SW480 (cell line): ENCODE measurements at regions not wholly inside any gene's neighbourhood (a gene's known extent, or its start where the extent isn't known, plus 50 kb on each side); places are given as distances from the start of the nearest gene placed in this dataset.
A peak's percentile ranks its signal among the peaks of the same experiment; 100 is the strongest.
"Not testable (repeated sequence)": the region's sequence is repeated elsewhere in the genome, so short reads cannot be mapped to it uniquely, and the experiment has no call there.

Experiments
- DNase-seq: peaks from one replicate; pipeline ENCODE4 v3.0.0-alpha.2; 2016; ENCODE audit warnings: low spot score

DNA sequence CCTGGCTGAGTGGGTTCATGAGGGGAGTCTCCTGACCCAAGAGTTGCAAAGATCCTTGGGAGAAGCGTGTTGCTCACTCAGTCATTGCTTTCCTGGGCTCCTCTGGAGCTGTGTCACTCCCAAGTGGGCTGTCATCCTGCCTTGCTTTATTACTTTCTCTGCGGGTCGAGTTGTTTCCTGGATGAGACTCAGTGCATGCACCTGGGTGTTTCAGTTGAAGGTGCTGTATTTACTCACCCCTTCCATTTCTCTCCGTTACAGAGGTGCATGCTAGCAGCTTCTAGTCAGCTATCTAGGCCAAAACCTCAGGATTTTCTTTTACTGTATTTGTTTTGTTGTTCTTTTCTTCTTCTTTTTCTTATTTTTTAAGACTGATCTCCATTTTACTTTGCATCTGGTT lies 785.5 kb upstream of the EDIL3 start:
- no peak for DNase-seq

DNA sequence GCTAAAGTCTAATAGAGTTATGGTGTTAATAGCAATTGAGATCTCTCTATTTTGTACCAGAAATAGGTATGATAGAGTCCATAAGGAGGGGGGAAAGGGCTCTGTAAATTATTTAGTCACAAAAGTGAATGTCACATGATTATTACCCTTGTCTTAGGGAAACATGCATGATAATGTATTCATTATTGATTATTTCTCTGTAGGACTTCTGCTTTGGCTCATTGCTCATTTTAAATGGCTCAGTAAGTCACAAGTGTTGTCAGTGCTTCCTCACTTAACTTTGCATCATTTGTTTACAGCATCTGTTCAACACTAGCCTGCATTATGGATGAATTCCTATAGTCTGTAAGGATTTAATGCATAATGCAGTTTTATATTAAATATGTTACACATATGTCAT lies 788.8 kb upstream of the EDIL3 start:
- no peak for DNase-seq

DNA sequence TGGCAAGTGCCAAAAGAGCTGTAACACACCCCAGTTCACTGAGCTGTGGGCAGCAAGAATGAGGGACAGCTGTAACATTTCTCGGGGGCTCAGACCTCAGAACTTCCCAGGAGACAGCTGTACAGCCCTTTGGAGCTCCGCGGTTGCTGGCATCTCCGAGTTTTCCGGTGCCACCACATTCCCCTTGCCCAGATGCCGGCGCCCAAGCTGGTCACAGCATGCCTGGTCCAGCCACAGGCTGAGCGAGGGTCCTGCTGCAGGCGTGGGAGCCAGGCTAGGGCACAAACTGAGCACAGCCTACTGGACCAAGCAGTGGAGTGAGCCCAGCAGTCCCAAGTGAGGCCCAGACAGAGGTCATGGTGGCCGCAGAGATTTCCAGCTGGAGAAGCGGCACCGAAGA lies 797.7 kb upstream of the EDIL3 start:
- DNase-seq = no peak

DNA sequence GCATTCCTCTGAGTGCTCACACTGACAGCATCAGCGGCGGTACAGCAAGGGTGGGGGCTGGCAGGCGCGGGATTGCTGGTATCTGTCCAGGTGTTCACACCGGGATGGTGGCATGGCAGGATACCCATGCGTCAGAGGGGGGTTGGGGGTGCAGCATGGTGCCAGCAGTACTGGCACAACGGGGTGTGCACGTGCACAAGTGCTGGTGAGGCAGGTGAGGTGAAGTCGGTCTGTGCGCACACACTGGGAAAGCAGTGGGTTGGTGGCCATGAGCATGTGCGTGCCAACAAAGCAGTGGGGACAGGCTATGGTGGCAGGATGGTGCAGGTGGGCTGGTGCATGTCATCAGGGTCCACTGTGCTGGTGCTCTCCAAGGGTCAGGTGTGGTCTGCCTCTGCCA lies 819.6 kb upstream of the EDIL3 start:
- no peak for DNase-seq

DNA sequence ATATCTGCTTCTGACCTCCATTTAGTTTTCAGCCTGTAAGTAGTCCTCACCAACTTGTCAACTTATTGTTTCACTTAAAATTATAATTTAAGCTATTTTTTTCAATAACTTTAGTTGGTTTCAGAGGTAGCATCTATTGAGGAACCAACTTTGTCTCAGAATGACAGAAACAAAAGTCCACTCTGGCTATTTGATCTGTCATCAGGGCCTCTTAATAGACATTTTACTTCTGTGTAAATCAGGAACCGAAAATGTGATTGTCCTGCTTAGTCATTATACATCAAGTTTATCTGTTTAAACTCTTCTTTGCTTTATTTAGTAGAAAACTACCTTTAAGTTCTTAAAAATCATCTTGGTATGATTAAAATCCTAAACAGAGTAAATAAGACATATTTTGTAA lies 820.8 kb upstream of the EDIL3 start:
- no peak for DNase-seq

DNA sequence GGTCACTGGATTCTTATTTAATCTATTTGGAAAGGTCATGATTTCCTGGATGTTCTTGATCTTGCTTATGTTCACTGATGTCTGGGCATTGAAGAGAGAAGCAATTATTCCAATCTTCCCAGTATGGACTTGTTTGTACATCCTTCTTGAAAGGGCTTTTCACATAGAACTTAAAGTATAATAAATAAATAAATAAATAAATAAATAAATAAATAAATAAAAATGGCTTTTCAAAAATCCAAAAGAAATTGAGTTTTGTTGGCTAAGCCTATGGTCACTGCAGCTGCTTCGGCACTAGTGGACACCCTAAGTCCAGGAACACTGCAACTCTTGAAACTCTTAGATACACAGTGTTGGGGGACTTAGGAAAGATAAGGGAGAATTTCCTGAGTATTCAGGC lies 840.7 kb upstream of the EDIL3 start:
- DNase-seq = no peak

DNA sequence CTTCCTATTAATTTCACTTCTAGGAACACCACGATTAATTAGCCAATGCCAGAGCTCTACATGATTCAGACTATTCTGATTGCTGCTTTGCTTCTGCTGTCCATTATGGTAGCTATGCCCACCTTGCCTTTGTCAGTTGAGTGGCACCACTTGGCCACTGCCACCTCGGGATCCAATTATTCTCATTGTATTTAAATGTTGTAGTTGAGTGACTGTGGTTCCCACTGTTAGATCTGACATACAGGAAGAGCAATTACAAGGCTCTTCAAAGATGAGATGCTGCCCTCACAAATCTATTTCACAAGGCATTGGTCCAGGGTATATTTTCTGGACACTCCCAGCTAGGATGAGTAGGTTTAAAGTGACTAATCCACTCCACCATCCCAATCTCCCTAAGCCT lies 864.5 kb upstream of the EDIL3 start:
- DNase-seq = no peak

DNA sequence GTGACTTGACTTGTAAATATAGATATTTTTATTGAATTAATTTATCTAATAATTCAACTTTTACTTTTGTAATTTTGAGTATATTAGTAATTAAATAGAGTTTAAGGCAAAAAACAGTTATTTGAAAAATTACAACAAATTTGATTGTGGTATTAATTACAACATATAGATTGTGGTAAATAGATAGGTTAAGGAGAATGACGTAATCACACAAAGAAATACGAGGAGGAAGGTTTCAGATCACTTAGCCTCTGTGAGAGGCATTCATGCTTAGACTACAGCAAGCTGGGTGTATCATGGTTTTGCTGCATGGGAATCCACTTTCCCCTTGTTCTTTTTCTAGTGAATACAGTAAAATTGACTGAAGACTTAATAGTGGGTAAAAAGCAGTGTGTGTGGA lies 878.4 kb upstream of the EDIL3 start:
- DNase-seq = no peak

DNA sequence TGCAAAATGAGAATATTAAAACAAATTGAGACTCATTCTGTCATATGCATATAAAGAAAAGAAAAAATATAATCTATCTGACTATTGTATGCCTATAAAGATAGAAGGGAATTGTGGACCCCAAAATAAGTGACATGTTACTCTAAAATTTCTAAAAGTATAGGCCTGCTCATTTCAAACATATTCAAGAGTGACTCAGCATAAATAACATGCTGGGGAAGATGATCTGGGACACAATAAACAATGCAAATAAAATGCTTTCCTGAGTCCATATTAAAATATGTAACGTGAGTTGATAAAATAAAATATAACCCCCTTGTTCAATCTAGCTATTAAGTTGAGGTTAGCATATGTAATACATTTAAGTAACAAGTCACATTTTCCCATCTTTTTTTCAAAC lies 882.0 kb upstream of the EDIL3 start:
- no peak for DNase-seq

DNA sequence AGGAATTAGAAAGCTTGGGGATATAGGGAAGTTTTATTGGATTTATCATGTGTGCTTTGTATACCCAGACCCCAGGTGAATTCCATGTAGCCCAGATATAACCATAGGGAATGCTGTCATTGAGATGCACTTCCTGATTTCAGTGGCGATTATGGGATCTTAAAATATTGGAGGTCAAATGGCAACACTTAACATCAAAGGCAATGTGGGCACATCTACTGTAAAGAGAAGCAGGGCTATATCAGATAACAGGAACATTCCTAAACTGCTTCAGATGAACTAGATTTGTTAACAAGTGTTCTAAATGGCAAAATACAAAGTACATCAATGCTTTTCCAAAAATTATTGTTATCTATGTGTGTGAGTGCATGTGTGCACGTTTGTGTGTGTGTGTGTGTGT lies 883.5 kb upstream of the EDIL3 start:
- DNase-seq = peak; percentile 30

DNA sequence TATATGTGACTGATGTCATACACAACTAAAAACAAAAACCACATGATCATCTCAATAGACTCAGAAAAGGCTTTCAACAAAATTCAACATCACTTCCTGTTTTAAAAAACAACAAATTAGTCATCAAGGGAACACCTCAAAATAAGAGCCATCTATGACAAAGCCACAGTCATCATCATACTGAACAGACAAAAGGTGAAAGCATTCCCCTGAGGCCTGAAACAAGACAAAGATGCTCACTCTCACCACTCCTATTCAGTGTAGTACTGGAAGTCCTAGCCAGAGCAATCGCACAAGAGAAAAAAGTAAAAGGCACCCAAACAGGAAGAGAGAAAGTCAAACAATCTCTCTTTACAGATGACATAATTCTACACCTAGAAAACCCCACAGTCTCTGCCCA lies 893.5 kb upstream of the EDIL3 start:
- no peak for DNase-seq

DNA sequence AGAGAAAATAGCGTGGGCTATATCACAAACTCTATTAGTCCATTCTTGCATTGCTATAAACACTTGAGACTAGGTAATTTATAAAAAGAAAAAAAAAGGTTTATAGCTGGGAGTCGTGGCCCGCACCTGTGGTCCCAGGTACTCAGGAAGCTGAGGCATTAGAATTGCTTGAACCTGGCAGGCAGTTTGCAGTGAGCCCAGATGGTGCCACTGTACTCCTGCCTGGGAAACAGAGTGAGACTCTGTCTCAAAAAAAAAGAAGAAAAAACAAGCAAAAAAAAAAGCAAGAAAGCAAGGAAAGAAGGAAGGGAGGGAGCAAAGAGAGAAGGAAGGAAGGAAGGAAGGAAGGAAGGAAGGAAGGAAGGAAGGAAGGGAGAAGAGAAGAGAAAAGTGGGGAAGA lies 904.2 kb upstream of the EDIL3 start:
- DNase-seq = no peak

DNA sequence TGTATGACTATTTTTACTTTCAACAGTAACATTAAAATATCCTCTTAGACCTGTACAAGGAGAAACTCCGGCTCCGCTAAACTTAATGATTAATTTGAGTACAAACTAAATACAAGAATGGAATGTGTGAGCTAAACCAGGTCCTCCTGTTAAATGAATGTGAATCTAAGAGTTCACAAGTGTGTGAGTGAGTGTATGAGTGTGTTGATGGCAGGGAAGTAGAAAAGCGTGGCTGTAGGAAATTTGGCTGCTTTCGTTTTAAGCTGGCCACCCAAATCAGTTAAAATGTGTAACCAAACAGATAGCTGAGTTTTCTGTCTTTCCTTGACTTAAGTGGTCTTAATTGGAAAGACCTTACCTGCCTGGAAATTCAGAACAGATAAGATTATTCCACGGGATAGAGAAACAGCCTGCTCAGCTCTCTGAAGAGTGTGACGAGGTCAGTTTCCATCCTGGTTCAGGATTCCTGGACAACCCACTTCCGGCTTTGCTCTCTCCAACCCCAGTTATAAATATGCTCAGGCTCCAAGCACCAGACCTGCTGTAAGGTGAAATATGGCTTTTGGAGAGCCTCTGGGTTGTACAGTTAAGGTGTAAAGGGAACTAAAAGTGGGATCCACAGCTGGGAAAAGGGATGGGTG lies 908.6 kb upstream of the EDIL3 start:
- DNase-seq = no peak

DNA sequence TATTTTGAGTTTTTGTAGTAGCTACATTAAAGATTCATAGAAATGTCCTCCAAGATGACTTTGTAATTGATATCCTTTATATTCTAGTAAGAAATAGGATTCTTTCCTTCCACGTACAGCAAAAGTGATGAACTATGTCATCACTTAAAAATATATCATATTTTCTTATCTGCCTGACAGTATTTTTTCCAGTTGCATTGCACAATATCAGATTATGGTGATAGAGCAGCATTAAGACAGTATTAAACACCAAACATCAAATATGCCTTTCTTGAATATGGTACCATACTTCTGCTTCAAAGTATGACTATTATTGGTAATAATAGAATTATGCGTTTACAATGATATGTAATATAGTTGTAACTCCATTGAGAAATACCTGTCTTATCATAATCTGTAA lies 919.8 kb upstream of the EDIL3 start:
- DNase-seq = no peak

DNA sequence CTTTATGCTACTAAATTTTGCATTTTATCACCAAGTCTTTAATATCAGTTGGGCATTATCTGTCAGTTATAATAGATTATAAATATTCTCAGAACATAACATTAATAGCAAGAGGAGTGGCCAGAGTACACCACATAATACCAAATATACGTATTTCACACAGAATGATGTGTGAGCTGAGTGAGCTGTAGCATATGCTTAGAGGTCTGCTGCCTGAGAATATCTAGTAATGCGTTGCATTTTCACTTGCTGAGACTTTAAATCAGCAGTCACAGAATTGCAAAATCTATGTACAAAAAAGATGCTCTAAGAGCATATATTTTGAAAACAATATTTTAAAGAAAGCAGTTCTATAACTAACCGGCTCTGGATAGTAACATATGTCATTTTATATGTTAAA lies 921.1 kb upstream of the EDIL3 start:
- DNase-seq = no peak

DNA sequence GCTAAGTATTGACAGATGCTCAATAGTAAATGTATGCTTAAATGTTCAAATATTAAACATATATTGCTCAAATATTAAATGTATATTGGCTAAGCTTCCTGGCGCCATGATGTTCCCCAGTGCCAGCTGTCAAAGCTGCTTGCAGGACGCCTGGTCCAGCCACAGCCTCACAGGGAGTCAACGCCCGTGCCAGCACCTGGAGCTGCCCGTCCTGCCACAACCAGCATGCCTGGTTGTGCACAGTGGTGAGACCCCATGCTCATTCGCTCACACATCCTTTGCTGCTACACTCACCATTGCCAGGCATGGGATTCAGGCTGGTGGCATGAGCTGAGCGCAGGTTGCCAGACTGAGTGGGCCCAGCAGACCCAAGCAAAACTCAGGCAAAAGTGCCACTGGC lies 926.9 kb upstream of the EDIL3 start:
- DNase-seq = no peak

DNA sequence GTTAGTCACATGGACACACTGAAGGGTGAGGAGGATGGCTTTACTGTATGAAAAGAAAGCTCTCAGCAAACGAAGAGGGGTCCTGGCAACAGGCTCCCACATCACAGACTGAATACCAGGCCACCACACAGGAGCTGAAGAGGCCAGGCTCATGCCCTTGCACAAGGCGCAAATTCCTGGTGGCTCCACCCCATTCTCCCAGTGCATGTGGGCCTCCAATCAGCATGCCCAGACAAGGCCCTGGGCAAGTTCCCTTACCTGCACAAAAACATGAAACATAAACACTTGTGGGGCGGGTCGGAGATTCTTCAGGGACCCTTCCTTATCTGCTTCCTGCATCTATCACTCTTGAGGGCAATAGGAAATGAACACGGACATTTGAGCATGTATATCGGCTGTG lies 935.8 kb upstream of the EDIL3 start:
- DNase-seq = no peak

DNA sequence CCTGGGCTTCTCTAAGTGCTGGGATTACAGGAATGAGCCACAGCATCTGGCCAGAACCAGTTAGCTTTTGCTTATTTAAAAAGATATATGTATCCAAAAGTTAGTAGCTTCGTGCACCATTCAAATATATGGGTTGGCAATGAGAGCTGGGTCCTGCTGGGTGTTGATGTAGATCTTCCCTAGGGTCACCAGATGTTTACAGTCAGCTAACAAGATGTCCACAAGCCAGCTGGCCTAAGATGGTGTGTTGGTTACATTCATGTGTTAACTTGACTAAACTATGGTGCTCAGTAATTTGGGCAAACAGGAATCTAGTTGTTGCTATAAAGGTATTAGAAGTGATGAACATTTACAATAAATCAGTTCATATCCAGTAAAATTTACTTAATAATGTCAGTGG lies 948.6 kb upstream of the EDIL3 start:
- no peak for DNase-seq

DNA sequence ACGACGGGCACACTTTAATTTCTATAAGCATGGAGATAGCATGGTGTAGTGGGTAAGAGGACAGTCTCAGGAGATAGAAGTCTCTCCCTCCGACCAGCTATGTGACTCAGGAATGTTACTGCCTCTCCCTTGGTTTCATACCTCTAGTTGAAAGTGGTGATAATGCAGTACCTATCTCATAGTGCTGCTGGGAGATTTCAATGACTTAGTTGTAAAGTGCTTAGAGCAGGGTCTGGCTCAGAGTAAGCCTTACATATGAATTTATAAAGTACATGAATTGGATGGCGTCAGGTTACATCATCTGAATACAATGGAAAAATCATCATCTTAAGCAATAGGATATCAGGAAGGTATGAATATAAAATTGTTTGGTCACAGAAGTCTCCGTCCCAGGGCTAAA lies 952.8 kb upstream of the EDIL3 start:
- DNase-seq = no peak

DNA sequence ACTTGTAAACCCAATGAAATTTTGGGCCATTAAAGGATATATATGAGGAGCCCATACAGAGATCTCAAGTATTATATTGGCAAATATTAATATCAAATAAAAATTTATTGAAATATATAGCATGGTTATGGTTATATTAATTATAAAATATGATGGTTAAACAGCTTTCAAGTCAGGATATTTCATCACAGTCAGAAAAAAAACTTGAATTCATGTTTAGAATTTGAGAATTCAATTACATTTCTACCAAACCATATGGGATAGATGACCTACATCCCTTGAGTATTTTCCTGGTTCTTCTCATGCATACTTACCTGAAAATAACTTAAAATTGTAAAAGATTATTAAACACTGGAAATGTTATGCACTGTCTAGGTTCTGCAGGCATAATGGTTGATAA lies 956.1 kb upstream of the EDIL3 start:
- DNase-seq = no peak

DNA sequence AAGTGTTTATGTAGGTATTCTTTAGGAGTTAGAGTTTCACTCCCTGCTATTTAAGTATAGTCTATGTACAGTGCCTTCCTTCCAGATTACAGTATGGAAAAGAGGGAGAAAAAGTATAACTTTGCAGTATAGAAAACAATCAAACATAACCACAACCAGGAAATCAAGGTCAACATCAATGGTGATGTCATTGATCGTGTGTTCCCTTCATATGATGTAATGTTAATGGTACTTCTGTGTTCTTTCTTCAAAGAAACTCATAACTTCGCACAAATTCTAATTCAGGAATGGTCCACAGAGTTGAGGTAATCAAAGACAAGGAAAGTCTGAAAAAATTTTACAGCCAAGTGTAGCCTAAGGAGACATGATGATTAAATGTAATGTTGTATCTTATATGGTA lies 961.1 kb upstream of the EDIL3 start:
- no peak for DNase-seq

DNA sequence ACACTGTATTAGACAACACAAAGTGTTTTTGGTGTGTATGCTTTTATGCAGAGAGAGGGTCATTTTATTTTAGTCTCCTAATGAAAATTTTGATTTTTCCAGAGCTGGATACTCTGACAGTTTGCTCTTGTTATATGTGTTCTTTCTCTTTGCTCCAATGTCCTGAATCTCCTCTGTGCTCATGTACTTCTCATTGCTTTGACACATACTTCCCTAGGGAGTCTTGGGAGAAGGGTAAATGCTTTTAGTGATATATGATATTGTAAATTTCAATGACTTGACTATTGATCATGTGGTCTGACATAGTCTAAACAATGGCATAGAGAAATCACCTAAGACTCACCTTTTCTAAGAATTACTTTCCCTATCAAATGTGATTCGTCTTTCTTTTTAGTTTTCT lies 972.6 kb upstream of the EDIL3 start:
- DNase-seq = no peak

DNA sequence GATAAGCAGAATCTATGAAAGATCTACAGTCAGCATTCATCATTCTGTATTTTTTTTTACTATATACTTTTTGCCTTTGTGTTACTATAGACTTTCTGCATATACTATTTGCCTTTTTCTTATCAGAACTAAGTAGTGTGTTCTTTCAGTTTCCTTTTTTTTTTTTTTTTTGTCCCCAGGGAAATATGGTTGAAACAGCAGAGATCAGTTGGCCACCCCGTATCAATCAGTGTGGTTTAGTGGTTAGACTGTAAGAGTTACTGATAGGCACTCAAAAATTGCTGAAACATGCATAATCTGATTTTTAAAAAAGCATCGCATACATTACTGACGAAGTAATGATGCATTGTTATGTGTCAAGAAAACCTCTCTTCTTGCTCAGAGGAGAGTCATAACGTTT lies 990.8 kb upstream of the EDIL3 start:
- no peak for DNase-seq

DNA sequence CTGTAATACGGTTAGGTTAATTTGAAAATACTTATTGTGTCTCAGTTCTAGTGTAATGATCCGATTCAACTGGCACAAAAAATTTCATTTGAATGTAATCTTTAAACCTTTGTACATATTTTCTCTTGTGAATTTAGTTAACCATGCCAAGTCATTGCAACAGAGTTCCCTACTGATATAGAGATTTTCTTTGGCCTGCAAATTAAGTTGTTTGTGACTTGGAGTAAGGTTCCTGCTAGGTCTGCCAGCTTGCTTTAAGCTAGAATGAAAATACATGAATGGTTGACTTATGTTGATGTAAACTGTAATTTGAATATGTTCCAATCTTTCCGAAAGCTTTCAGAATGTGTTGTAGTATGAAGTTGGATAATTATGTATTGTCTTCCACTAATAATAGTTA lies 1004.1 kb upstream of the EDIL3 start:
- no peak for DNase-seq

DNA sequence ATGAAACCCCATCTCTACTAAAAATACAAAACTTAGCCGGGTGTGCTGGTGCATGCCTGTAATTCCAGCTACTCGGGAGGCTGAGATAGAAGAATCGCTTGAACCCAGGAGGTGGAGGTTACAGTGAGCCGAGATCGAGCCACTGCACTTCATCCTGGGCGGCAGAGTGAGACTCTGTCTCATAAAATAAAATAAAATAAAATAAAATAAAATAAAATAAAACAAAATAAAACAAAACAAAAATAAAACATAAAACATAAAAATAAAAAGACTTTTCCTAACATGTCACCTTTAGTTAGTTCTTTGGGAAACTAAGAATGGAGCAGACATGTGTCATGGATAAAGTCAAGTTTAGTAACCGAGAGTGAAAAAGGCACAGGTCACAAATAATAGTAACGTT lies 1007.6 kb upstream of the EDIL3 start:
- not testable (repeated sequence) for DNase-seq
